ENCODE measurements at regions not wholly inside any gene's neighbourhood (a gene's known extent, or its start where the extent isn't known, plus 50 kb on each side); places are given as distances from the start of the nearest gene placed in this dataset.

- TF ChIP-seq SIN3A (IDR thresholded peaks at IDR 0.05; ENCODE audit: borderline replicate concordance, insufficient read depth, low read length) (no peak), POLR2AphosphoS5 (IDR thresholded peaks at IDR 0.05; ENCODE audit: low read depth, low read length) (no peak), TAF1 (IDR thresholded peaks at IDR 0.05; ENCODE audit: borderline replicate concordance, insufficient read depth, low read length) (no peak), FOXP2 (optimal IDR thresholded peaks at IDR 0.05; ENCODE audit: borderline replicate concordance, extremely low read depth, extremely low read length, insufficient read depth) (no peak)
Measured at GRCh38 chr5:136703706-136704105, 338.4 kb upstream of the TRPC7 start.
